NCI-H526 (cell line): ENCODE measurements at regions not wholly inside any gene's neighbourhood (a gene's known extent, or its start where the extent isn't known, plus 50 kb on each side); places are given as distances from the start of the nearest gene placed in this dataset.

Source experiments
- DNase-seq, 2 experiments: peaks; one replicate each; lab custom pipeline; 2025; lab: John Stamatoyannopoulos, UW

DNA sequence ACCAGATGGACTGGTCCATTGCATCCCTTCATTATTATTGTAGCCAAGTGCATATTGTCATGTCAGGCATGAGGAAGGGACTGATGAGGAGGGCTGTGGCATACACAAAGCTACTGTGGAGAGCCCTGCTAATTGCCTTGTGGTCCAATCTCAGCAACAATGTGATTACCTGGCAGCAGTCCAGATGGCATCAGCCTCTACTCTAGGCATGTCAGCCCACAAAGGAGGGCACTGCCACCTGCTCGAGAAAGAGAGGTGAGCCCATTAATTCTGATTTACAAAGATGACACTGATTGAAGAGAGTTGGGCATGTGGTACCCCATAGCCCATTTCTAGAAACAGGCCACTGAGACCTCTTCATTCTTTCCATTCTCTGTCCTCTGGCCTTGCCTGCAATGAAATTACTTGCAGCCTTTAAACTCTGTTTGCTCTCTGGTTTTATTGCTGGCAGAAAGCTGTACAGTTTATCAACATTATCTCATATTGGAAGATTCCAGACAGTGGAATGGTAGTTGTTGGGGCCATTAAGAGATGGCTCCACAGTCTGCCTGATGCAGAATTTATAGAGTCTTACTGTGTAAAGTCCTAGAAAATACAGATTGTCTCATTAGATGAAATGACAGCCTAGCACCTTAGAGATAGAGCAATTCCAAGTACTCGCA is 307.7 kb downstream of the ARPP21 start:
- no peak for DNase-seq

DNA sequence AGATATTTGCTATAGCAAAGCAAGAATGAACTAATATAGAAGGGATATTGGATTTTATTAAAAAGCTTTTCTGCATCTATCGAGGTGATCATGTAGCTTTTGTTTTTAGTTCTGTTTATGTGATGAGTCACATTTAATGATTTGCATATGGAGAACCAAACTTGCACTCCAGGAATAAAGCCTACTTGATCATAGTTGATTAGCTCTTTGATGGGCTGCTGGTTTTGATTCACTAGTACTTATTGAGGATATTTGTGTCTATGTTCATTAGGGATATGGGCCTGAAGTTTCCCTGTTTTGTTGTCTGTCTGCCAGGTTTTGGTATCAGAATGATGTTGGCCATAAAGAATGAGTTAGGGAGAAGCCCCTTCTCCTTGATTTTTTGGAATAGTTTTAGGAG is 310.7 kb downstream of the ARPP21 start:
- DNase-seq: no peak

GRCh38 chr3:35954413-35954812 is 315.1 kb downstream of the ARPP21 start:
- no peak for DNase-seq

DNA sequence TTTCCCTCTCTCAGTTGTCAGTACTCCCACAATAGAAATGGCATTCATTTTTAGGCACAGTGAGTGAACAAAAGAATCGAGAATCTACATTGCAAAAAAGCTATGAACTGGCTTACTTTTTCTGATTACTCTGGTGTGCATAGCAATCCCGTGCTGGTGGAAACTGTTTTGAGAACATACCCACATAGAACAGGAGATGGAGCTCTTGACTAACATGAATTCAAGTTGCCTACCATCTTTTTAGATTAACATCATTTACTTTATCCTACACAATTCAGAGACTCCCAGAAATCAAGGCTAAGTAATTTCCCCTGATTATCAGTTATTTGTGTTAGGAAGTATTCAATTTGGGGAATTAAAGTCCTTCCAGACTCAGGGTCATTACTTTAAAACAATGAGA is 326.6 kb downstream of the ARPP21 start:
- peak; percentile 2 to 34 for DNase-seq

GRCh38 chr3:35966629-35967464 is 327.5 kb downstream of the ARPP21 start:
- no peak for DNase-seq

DNA sequence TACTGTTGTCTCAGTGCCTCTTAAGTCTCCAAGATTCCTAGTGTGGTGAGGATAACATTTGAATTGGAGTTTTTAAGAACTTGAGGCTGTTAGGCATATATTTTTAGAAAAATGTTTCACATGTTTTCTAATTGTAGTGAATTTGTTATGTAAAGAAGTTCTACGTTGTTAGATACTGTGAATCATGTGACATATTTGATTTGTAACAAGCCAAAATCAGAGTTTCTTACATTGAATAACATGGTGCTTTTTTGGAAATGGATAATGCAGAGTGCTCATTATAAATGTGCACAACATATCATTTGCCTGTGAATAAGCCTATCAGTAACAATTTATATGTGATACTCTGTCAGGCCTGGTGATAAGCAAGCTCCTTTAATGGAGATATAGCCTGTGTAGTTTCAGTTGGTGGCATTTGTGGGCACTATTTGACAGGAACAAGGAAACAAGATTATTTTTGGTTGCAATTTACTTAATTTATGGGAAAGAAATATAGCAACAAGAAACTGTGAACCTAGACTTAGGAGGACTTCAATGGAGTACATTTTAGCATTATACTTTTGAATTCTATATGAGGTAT is 328.8 kb downstream of the ARPP21 start:
- no peak for DNase-seq

- no peak for DNase-seq
These were observed 330.1 kb downstream of the ARPP21 start for GRCh38 chr3:35969406-35969805.

DNA sequence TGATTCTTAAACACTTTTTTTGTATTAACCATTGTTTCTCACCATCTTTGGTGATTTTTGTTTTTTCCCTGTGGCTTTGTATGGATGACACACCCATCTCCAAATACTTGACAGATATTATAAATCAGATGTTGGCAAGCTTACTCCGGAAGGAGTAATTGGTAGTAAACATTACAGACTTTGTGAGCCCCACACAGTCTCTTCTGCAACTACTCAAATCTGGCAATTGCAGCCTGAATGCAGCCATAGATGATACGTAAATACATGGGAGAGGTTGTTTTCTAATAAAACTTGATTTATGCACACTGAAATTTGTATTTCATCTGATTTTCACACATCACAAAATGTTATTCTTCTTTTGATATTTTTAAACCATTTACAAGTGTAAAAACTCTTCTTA is 331.5 kb downstream of the ARPP21 start:
- DNase-seq: no peak

- no peak for DNase-seq
These were observed 332.4 kb downstream of the ARPP21 start for GRCh38 chr3:35971686-35972085.

DNA sequence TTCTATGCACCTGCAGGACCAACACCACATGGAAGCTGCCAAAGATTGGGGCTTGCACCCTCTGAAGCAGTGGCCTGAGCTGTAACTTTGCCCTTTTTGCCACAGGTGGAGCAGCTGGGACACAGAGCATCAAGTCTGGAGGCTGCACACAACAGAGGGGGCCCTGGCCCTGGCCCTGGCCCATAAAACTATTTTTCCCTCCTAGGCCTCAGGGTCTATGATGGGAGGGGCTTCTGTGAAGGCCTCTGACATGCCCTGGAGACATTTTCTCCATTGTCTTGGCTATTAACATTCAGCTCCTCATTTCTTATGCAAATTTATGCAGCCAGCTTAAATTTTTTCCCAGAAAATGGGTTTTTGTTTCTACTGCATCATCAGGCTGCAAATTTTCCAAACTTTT is 335.5 kb downstream of the ARPP21 start:
- no peak for DNase-seq

DNA sequence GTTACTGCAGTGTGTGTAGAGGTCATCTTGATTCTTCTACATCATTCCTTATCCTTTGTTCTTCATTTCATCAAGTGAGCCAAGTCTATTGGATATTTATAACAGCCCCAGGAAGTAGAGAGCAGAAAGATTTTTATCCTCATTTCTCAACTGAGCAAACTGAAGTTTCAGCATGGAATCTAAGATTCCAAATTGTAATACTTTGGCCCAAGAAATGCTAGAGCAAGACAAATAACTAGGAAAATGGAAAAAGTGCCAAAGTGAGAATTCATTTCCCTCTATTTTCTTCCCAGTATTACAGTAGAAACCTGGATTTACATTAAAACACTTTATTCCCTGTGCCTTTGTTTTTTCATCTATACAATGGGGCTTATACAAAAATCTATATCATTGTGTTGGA is 346.8 kb downstream of the ARPP21 start:
- no peak for DNase-seq

DNA sequence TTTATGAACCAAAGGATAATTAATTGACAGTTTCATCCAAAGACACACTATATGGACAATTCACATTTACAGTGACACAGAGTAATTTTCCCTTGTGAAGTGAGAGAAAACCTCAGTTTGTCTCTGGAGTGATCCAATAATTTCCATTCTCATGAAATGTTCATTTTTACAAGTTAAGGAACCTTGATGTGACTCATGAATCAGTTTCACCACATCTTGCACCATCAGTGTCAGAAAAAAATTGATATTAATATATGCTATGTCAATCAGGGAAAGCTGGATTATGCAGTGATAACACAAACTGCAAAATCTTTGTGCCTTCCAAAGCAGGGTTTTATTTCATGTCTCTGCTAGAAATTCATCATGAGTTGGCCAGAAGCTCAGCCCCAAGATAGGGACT is 348.1 kb downstream of the ARPP21 start:
- no peak for DNase-seq

DNA sequence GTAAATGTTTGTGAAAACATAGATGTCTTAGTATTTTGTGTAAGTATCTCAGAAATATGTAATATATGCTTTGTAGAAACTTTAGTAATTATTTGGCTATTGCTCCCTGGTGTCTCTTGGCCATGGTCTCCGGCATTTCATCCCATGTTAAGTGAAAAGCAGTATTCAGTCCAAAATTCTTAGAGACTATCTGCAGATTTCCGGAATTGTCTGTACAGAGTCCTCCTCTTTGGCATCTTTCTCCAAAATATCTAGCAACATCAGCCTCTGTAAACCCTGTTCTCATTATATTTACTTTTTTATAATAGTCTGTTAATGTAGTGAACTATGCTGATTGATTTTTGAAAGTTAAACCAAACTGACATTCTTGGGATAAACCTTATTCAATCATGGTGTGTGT is 352.7 kb downstream of the ARPP21 start:
- DNase-seq: no peak

GRCh38 chr3:36011791-36012190 is 368.5 kb upstream of the STAC start:
- DNase-seq: no peak

DNA sequence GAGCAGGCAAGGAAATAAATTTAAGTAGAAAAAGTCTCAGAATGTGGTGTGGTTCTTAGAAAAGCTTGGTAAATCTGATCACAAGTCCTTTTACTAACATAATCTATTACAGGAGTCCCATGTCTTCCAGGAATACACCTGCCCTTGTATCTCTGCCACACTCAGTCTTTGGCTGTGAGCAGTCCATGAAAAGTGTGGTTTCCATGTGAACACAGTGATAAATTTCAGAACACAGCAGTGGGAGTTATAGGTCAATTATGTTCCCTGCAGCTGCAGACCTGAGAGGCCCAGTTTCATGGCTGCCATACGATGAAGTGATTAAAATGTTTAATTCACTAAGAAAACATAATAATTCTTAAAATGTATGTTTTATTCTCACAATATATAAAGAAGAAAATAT is 366.9 kb upstream of the STAC start:
- no peak for DNase-seq

- DNase-seq: no peak
These were observed 355.1 kb upstream of the STAC start for GRCh38 chr3:36025232-36025631.

GRCh38 chr3:36032180-36033047 is 347.9 kb upstream of the STAC start:
- no peak for DNase-seq

DNA sequence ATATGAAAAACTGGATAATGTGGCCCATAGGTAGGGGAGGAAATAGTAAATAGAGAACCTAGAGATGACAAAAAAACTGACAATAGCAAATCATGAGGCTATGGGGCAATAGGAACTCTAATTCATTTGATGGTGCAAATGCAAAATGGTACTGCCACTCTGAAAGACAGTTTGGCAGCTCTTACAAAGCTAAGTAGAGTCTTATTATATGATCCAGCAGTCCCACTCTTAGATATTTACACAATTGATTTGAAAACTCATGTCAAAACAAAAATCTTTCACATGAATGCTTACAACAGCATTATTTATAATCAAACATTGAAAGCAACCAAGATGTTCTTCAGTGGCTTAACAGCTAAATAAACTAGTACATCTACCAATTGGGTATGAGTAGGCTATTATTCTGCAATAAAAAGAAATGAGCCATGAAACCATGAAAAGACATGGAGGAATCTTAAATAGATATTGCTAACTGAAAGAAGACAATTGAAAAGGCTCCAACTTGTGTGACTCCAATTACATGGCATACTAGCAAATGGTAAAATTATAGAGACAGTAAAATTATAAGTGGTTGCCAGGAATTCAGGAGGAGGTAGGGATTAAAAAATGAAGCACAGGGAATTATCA is 321.8 kb upstream of the STAC start:
- no peak for DNase-seq

DNA sequence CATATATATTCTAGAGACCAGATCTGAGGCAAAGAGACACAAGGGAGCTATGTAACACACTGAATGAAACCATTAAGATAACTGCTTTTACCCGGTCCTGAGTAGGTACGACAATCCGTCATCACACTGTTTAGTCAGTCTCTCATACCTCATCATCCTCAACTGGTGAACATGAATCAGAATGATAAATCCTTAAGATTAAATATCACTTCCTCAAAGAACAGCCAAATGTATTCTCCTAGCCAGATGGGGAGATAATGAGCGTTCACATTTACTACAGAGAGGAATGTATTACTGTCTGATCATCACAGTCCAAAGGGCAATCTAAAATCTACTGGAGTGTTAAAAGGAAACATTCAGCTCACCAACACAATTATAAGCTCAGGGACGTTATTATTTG is 319.4 kb upstream of the STAC start:
- no peak for DNase-seq

DNA sequence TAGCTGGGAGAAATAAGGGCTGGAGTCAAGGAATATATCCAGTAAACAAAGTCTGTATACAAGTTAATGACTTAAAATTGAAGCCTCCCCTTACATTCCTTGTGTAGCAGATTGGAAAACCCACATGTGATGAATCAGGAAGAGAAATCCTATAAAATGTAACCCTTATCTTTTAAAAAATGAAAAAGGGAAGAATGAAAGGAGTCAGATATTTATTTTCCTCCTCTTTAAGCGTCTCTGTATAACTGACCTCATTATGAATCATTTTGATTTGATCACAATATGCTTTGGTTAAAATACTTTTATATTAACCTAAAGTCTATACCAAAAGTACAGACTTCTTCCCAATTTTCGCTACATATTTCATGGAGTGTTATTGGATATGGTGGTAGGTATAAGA is 316.3 kb upstream of the STAC start:
- no peak for DNase-seq

GRCh38 chr3:36065321-36065720 is 315.0 kb upstream of the STAC start:
- DNase-seq: no peak

GRCh38 chr3:36075491-36075890 is 304.8 kb upstream of the STAC start:
- DNase-seq: no peak
